ENCODE measurements at regions not wholly inside any gene's neighbourhood (a gene's known extent, or its start where the extent isn't known, plus 50 kb on each side); places are given as distances from the start of the nearest gene placed in this dataset.

DNA sequence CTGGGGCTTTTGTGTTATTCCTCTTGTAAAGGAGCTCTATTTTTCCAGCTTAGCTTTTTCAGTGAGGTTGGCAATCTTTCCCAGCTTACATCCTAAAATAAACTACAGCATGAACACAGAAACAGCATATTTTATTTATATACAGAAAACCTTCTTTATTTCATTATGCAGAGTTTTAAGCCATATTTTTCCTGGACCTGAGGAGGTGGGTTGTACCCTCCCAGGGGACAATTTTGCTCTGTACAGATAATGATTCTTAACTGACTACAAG is 341.2 kb upstream of the TYRP1 start:
- no peak for TF ChIP-seq ZNF274 (IDR thresholded peaks at IDR 0.05; ENCODE audit: low read depth, low read length)
- no peak for TF ChIP-seq SUZ12 (IDR thresholded peaks at IDR 0.05; ENCODE audit: extremely low read depth, insufficient read depth, insufficient read length)
- no peak for TF ChIP-seq YY1 (IDR thresholded peaks at IDR 0.05; ENCODE audit: insufficient read depth, insufficient read length)
